ENCODE measurements at regions not wholly inside any gene's neighbourhood (a gene's known extent, or its start where the extent isn't known, plus 50 kb on each side); places are given as distances from the start of the nearest gene placed in this dataset.
"Not testable (repeated sequence)": the region's sequence is repeated elsewhere in the genome, so short reads cannot be mapped to it uniquely, and the experiment has no call there.

- TF ChIP-seq, protein P1, sequence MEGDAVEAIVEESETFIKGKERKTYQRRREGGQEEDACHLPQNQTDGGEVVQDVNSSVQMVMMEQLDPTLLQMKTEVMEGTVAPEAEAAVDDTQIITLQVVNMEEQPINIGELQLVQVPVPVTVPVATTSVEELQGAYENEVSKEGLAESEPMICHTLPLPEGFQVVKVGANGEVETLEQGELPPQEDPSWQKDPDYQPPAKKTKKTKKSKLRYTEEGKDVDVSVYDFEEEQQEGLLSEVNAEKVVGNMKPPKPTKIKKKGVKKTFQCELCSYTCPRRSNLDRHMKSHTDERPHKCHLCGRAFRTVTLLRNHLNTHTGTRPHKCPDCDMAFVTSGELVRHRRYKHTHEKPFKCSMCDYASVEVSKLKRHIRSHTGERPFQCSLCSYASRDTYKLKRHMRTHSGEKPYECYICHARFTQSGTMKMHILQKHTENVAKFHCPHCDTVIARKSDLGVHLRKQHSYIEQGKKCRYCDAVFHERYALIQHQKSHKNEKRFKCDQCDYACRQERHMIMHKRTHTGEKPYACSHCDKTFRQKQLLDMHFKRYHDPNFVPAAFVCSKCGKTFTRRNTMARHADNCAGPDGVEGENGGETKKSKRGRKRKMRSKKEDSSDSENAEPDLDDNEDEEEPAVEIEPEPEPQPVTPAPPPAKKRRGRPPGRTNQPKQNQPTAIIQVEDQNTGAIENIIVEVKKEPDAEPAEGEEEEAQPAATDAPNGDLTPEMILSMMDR (IDR thresholded peaks at IDR 0.05) = no peak
- no peak for TF ChIP-seq POLR2A (IDR thresholded peaks at IDR 0.05)
- H3K9me3 ChIP-seq = no peaks in the 10 kb centered on the region
- DNase-seq = no peak
Measured at GRCh38 chr5:19235101-19235584, 752.9 kb downstream of the CDH18 start.

GRCh38 chr5:19240170-19240569 is 747.8 kb downstream of the CDH18 start:
- Histone ChIP-seq H3K4me3 (no peak overlapping the region), H3K27ac (no peak overlapping the region), H3K4me1 (no peaks in the 10 kb centered on the region), H3K27me3 (no peaks in the 10 kb centered on the region), H3K36me3 (no peaks in the 10 kb centered on the region), H3K9me3 (no peaks in the 10 kb centered on the region)
- no peak for DNase-seq
- TF ChIP-seq, protein P1 (IDR thresholded peaks at IDR 0.05) = no peak
- no peak for TF ChIP-seq POLR2A (IDR thresholded peaks at IDR 0.05)

More at GRCh38 chr5:19235101-19235584, 752.9 kb downstream of the CDH18 start:
- H3K36me3 ChIP-seq = no peaks in the 10 kb centered on the region
- no peaks in the 10 kb centered on the region for H3K4me1 ChIP-seq
- H3K4me3 ChIP-seq = no peak overlapping the region
- no peak overlapping the region for H3K27ac ChIP-seq
- no peaks in the 10 kb centered on the region for H3K27me3 ChIP-seq

GRCh38 chr5:19241690-19242089 is 746.3 kb downstream of the CDH18 start:
- no peaks in the 10 kb centered on the region for H3K9me3 ChIP-seq
- no peak for DNase-seq

GRCh38 chr5:19246191-19246590 is 741.8 kb downstream of the CDH18 start:
- not testable (repeated sequence) for H3K27ac ChIP-seq, H3K27me3 ChIP-seq, H3K4me1 ChIP-seq, DNase-seq, H3K4me3 ChIP-seq, H3K9me3 ChIP-seq, H3K36me3 ChIP-seq

More at GRCh38 chr5:19241690-19242089, 746.3 kb downstream of the CDH18 start:
- no peaks in the 10 kb centered on the region for H3K27me3 ChIP-seq
- no peak overlapping the region for H3K4me3 ChIP-seq
- TF ChIP-seq, protein P1 (IDR thresholded peaks at IDR 0.05) = no peak
- TF ChIP-seq POLR2A (IDR thresholded peaks at IDR 0.05) = no peak
- no peak overlapping the region for H3K27ac ChIP-seq
- H3K36me3 ChIP-seq = no peaks in the 10 kb centered on the region
- H3K4me1 ChIP-seq = no peaks in the 10 kb centered on the region

DNA sequence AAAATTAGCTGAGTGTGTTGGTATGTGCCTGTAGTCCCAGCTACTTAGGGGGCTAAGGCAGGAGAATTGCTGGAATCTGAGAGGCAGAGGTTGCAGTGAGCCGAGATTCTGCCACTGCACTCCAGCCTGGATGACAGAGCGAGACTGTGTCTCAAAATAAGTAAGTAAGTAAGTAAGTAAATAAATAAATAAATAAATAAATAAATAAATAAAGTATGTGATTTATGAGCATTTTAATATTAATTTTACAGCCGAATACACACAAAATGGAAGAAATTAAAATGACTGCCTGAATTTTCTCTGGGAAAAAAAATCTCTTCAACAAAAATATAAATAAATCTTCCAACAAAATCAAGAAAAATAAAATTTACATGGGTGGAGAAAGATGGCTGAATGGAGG is 740.7 kb downstream of the CDH18 start:
- Histone ChIP-seq H3K27me3 (no peaks in the 10 kb centered on the region), H3K9me3 (no peaks in the 10 kb centered on the region), H3K27ac (no peak overlapping the region), H3K4me1 (no peaks in the 10 kb centered on the region), H3K36me3 (no peaks in the 10 kb centered on the region), H3K4me3 (no peak overlapping the region)
- DNase-seq = no peak
- TF ChIP-seq, protein P1 (IDR thresholded peaks at IDR 0.05) = no peak
- no peak for TF ChIP-seq POLR2A (IDR thresholded peaks at IDR 0.05)

DNA sequence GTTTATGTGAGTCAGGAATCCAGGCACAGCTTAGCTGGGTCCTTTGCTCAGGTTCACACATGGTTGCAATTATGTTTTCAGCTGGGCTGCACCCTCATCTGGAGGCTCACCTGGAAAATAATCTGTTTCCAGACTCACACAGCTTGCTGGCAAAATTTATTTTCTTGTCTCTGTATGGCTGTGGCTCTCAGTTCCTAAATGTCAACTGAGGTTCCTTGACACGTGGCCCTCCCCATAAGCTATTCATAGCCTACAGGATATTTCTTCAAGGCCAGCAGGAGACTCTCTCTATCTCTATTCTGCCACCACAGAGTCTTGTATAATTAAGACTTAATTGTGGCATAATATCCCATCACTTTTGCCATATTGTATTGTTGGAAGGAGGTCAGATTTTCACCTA is 732.0 kb downstream of the CDH18 start:
- H3K27me3 ChIP-seq = no peaks in the 10 kb centered on the region
- H3K27ac ChIP-seq = no peak overlapping the region
- H3K4me3 ChIP-seq = no peak overlapping the region
- H3K4me1 ChIP-seq = no peaks in the 10 kb centered on the region
- H3K9me3 ChIP-seq = no peaks in the 10 kb centered on the region
- TF ChIP-seq POLR2A (IDR thresholded peaks at IDR 0.05) = no peak
- TF ChIP-seq, protein P1 (IDR thresholded peaks at IDR 0.05) = no peak
- H3K36me3 ChIP-seq = no peaks in the 10 kb centered on the region
- DNase-seq = no peak

Data from Peyer's patch (tissue), 4 donors.